ENCODE measurements at regions not wholly inside any gene's neighbourhood (a gene's known extent, or its start where the extent isn't known, plus 50 kb on each side); places are given as distances from the start of the nearest gene placed in this dataset.
"Not testable (repeated sequence)": the region's sequence is repeated elsewhere in the genome, so short reads cannot be mapped to it uniquely, and the experiment has no call there.

- no peak for DNase-seq
Measured at GRCh38 chr11:69869311-69869939, 50.2 kb upstream of the FGF3 start.

- no peak for DNase-seq
Measured at GRCh38 chr11:69870766-69871165, 51.5 kb upstream of the FGF3 start.

GRCh38 chr11:69873166-69874077 lies 54.2 kb upstream of the FGF3 start:
- no peak for DNase-seq

- DNase-seq, result no peak
Measured at GRCh38 chr11:69874178-69874983, 55.2 kb upstream of the FGF3 start.

- DNase-seq, result no peak
Measured at GRCh38 chr11:69874984-69875624, 55.9 kb upstream of the FGF3 start.

GRCh38 chr11:69876013-69876412 lies 56.8 kb upstream of the FGF3 start:
- DNase-seq, result no peak

GRCh38 chr11:69877235-69877634 lies 58.0 kb upstream of the FGF3 start:
- DNase-seq, result no peak

GRCh38 chr11:69877704-69878103 lies 58.5 kb upstream of the FGF3 start:
- DNase-seq, result not testable (repeated sequence)

- DNase-seq, result no peak
Measured at GRCh38 chr11:69878144-69878883, 59.1 kb upstream of the FGF3 start.

GRCh38 chr11:69878927-69879728 lies 59.9 kb upstream of the FGF3 start:
- no peak for DNase-seq

GRCh38 chr11:69879729-69880005 lies 60.5 kb upstream of the FGF3 start:
- DNase-seq, result no peak

- DNase-seq, result no peak
Measured at GRCh38 chr11:69880041-69880825, 61.0 kb upstream of the FGF3 start.

GRCh38 chr11:69880826-69881445 lies 61.7 kb upstream of the FGF3 start:
- DNase-seq, result no peak

- DNase-seq, result no peak
Measured at GRCh38 chr11:69881467-69882269, 62.5 kb upstream of the FGF3 start.

GRCh38 chr11:69882270-69882608 lies 63.0 kb upstream of the FGF3 start:
- DNase-seq, result no peak

GRCh38 chr11:69883292-69884255 lies 64.4 kb upstream of the FGF3 start:
- DNase-seq, result no peak

GRCh38 chr11:69884286-69884685 lies 65.1 kb upstream of the FGF3 start:
- no peak for DNase-seq

- DNase-seq, result no peak
Measured at GRCh38 chr11:69884751-69885150, 65.5 kb upstream of the FGF3 start.

Data from activated effector memory CD4-positive, alpha-beta T cell treated with Interleukin-2 at 50 U/mL for 16 hours (primary cell).